Right lobe of liver (tissue), 4 donors: ENCODE measurements at regions not wholly inside any gene's neighbourhood (a gene's known extent, or its start where the extent isn't known, plus 50 kb on each side); places are given as distances from the start of the nearest gene placed in this dataset.

Experiments used
- POLR2A ChIP-seq: fragments of 450-650 bp; IDR thresholded peaks from one replicate; pipeline ENCODE4 v1.6.1; 2017; ENCODE audit warnings: antibody characterized with exemption, mild to moderate bottlenecking
- TF ChIP-seq, protein P1 (sequence below), 4 donors: fragments of 200-600 bp in 3 of 4; fragments of 450-650 bp in 1 of 4; IDR thresholded peaks; one replicate each; pipeline versions ENCODE4 v1.5.1 to v1.8.0; 2016 to 2022; ENCODE audit warnings: antibody characterized with exemption in 4 of 4, mild to moderate bottlenecking in 2 of 4
- donor health status: DM: no; HTN: no; CAD: no.
- donor health status: DM: no; HTN: no; CAD: no.
- donor health status: DM: no; HTN: yes; CAD: no.

DNA sequence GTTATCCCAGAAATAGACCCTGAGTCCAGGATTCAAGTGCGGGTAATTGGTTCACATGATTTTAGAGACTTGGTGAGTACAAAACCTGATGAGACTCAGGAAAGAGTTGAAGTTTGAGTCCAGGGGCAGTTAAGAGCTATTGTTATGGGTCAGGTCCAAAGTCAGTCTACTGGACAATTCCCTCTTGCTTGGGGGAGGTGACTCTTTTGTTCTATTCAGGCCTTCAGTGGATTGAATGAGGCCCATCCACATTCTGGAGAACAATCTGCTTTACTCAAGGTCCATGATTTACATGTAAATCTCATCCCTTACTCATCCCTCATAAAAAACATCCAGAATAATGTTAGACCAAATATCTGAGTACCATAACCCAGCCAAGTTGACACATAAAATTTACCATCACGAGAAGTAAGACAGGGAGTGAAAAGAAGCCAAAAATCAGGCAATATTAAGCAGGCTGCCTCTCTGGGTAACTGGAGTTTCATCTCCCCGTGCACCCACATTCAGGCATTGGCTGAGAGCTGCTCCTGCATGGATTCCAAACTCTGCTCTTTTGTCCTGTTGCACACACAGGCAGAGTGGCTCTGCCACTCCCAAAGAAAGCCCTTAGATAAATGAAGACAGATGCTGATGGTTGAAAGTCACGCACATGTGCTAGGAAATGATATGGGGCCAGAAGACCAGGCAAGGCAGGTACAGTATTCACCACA lies 156.0 kb upstream of the SALL1 start:
- TF ChIP-seq, protein P1, sequence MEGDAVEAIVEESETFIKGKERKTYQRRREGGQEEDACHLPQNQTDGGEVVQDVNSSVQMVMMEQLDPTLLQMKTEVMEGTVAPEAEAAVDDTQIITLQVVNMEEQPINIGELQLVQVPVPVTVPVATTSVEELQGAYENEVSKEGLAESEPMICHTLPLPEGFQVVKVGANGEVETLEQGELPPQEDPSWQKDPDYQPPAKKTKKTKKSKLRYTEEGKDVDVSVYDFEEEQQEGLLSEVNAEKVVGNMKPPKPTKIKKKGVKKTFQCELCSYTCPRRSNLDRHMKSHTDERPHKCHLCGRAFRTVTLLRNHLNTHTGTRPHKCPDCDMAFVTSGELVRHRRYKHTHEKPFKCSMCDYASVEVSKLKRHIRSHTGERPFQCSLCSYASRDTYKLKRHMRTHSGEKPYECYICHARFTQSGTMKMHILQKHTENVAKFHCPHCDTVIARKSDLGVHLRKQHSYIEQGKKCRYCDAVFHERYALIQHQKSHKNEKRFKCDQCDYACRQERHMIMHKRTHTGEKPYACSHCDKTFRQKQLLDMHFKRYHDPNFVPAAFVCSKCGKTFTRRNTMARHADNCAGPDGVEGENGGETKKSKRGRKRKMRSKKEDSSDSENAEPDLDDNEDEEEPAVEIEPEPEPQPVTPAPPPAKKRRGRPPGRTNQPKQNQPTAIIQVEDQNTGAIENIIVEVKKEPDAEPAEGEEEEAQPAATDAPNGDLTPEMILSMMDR (IDR thresholded peaks at IDR 0.05) = no peak
- no peak for TF ChIP-seq POLR2A
